Suprapubic skin (tissue), 4 donors: ENCODE measurements at regions not wholly inside any gene's neighbourhood (a gene's known extent, or its start where the extent isn't known, plus 50 kb on each side); places are given as distances from the start of the nearest gene placed in this dataset.

ENCODE experiments used
- DNase-seq, 2 donors: peaks; one replicate each; pipeline ENCODE4 v3.0.0-alpha.2; 2019; ENCODE audit warnings: low spot score in 2 of 2
- H3K27ac ChIP-seq: fragments of 200-600 bp; sonication (generic); one replicate; pipeline ENCODE4 v1.5.1; 2019
- H3K27me3 ChIP-seq: fragments of 200-600 bp; sonication (generic); one replicate; pipeline ENCODE4 v1.5.1; 2019
- H3K36me3 ChIP-seq: fragments of 200-600 bp; sonication (generic); one replicate; pipeline ENCODE4 v1.5.1; 2019
- H3K4me1 ChIP-seq: fragments of 200-600 bp; sonication (generic); one replicate; pipeline ENCODE4 v1.5.1; 2019
- H3K4me3 ChIP-seq: fragments of 200-600 bp; sonication (generic); one replicate; pipeline ENCODE4 v1.5.1; 2019; ENCODE audit warnings: mild to moderate bottlenecking
- H3K9me3 ChIP-seq: fragments of 200-600 bp; sonication (generic); one replicate; pipeline ENCODE4 v1.5.1; 2019
- CTCF ChIP-seq, 2 donors: fragments of 200-600 bp in 1 of 2; fragments of 450-650 bp in 1 of 2; sonication (generic) in 1 of 2; IDR thresholded peaks; one replicate each; pipeline ENCODE4 v1.5.1; 2016 to 2019; ENCODE audit warnings: antibody characterized with exemption in 2 of 2, mild to moderate bottlenecking in 1 of 2, moderate library complexity in 1 of 2
- EP300 ChIP-seq: sonication (generic); formaldehyde crosslinking; IDR thresholded peaks from one replicate; pipeline ENCODE4 v1.6.1; 2017; ENCODE audit warnings: antibody characterized with exemption
- POLR2A ChIP-seq, 2 donors: fragments of 450-650 bp; IDR thresholded peaks; one replicate each; pipeline ENCODE4 v1.6.1; 2017; ENCODE audit warnings: antibody characterized with exemption in 2 of 2, mild to moderate bottlenecking in 2 of 2, moderate library complexity in 2 of 2
- POLR2AphosphoS5 ChIP-seq, 3 donors: sonication (generic); formaldehyde crosslinking; IDR thresholded peaks; one replicate each; pipeline ENCODE4 v1.6.1; 2017; ENCODE audit warnings: antibody characterized with exemption in 3 of 3
- WGBS: methylation state at CpG from one replicate; pipeline ENCODE4 v1.1.5; 2018; 5-methylcytosine and 5-hydroxymethylcytosine counted together

- TF ChIP-seq POLR2A (IDR thresholded peaks at IDR 0.05) (no peak), CTCF (IDR thresholded peaks at IDR 0.05) (no peak), POLR2AphosphoS5 (IDR thresholded peaks at IDR 0.05) (no peak), EP300 (no peak)
- Histone ChIP-seq H3K4me1 (no peaks in the 10 kb centered on the region), H3K9me3 (no peaks in the 10 kb centered on the region), H3K36me3 (no peaks in the 10 kb centered on the region), H3K4me3 (no peak overlapping the region), H3K27me3 (no peaks in the 10 kb centered on the region), H3K27ac (no peak overlapping the region)
- DNase-seq: no peak
- 94% methylated on average over 2 of the region's 2 CpGs for WGBS
Observed at GRCh38 chr6:62530985-62531384, 245.0 kb upstream of the KHDRBS2 start.

GRCh38 chr6:62528894-62529526 is 243.0 kb upstream of the KHDRBS2 start:
- no peaks in the 10 kb centered on the region for H3K9me3 ChIP-seq
- no peak overlapping the region for H3K27ac ChIP-seq
- H3K27me3 ChIP-seq: no peaks in the 10 kb centered on the region
- no peaks in the 10 kb centered on the region for H3K36me3 ChIP-seq
- H3K4me1 ChIP-seq: no peaks in the 10 kb centered on the region
- H3K4me3 ChIP-seq: no peak overlapping the region
- no peak for DNase-seq
- no peak for TF ChIP-seq POLR2A (IDR thresholded peaks at IDR 0.05)
- TF ChIP-seq POLR2AphosphoS5 (IDR thresholded peaks at IDR 0.05): no peak
- TF ChIP-seq EP300: no peak
- TF ChIP-seq CTCF (IDR thresholded peaks at IDR 0.05): no peak
- 59% methylated on average over 3 of the region's 3 CpGs for WGBS

DNA sequence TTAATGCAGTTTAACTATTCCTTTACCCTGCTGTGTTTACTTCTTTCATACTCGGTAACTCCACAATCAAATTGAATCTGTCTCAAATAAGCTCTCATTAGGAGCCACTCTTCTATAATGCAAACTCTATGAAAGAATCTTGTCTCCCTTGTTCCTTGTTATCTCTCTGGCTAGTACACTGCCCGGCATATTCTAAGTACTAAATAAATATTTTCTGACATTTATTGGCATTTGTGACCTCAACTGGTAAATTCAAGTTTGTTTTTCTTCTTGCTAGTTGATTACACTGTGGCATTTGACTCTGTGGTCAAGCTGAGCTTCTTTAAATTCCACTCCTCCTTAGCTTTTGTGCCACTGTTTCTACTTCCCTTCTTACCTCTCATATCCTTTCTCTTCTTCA is 237.6 kb upstream of the KHDRBS2 start:
- TF ChIP-seq POLR2AphosphoS5 (IDR thresholded peaks at IDR 0.05) (no peak), EP300 (no peak), POLR2A (IDR thresholded peaks at IDR 0.05) (no peak), CTCF (IDR thresholded peaks at IDR 0.05) (no peak)
- Histone ChIP-seq H3K27me3 (no peaks in the 10 kb centered on the region), H3K27ac (no peak overlapping the region), H3K4me1 (no peaks in the 10 kb centered on the region), H3K36me3 (no peaks in the 10 kb centered on the region), H3K9me3 (peaks cover 2% of the 10 kb centered on the region), H3K4me3 (no peak overlapping the region)
- no peak for DNase-seq
- 70% methylated on average over 2 of the region's 2 CpGs for WGBS

DNA sequence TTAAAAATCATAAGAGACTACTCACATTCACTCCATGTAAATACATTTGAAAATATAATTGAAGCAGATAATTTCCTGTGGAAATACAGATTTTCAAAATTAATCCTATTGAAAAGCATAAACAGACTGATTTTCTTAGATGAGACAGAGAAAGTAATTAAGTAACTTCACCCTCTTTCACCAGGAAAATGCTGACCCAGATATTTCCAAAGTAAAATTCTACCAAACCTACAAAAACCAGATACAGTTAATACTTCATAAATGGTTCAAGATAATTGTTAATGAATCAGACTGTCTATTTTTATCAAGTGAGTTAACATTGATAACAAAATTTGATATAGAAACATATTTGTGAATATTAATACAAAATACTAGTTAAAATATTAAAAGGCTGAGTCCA is 233.5 kb upstream of the KHDRBS2 start:
- Histone ChIP-seq H3K9me3 (peaks cover 2% of the 10 kb centered on the region), H3K36me3 (no peaks in the 10 kb centered on the region), H3K27ac (no peak overlapping the region), H3K4me3 (no peak overlapping the region), H3K27me3 (no peaks in the 10 kb centered on the region), H3K4me1 (no peaks in the 10 kb centered on the region)
- TF ChIP-seq POLR2A (IDR thresholded peaks at IDR 0.05) (no peak), EP300 (no peak), CTCF (IDR thresholded peaks at IDR 0.05) (no peak), POLR2AphosphoS5 (IDR thresholded peaks at IDR 0.05) (no peak)
- no peak for DNase-seq

DNA sequence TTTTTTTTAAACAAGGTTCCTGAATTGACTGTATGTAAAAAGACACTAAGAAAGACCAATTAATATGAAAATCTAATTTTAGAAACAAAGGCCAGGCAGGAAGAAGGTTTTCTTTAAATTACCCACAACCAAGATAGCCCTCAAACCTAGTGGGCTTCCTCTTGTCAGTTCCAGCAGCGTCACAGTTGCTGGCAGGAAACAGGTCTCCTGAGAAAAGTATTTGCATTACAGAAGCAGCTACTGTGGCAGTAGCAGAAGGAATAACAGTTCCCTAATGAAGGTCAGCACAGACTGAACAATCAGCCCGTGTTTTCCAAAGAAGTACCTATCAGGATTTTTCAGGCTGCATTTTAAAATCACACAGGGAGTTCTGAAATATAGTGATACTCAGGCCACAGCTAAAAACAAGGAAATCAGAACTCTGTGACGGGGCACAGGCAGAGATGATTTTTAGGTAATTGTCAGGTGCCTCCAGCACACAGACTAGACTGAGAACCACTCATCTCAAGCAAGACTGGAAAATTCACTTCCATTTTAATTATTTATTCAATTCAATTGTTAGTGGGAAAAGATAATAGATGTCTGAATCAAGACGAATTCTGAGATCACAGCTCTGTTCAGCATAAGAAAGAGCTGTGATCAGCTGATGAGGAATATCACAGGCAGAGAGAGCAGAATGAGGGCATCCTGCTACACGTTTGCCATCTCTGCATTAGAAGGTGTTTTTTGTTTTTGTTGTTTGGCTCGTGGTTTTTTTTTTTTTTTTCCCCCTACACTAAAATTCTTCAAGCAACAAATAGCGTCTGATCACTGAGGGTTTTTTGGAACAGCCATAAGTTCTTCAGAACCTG is 230.5 kb upstream of the KHDRBS2 start:
- peaks cover 2% of the 10 kb centered on the region for H3K9me3 ChIP-seq
- no peaks in the 10 kb centered on the region for H3K36me3 ChIP-seq
- H3K4me3 ChIP-seq: no peak overlapping the region
- TF ChIP-seq POLR2A (IDR thresholded peaks at IDR 0.05) (no peak), CTCF (IDR thresholded peaks at IDR 0.05) (no peak), EP300 (no peak), POLR2AphosphoS5 (IDR thresholded peaks at IDR 0.05) (no peak)
- no peak overlapping the region for H3K27ac ChIP-seq
- H3K27me3 ChIP-seq: no peaks in the 10 kb centered on the region
- H3K4me1 ChIP-seq: no peaks in the 10 kb centered on the region
- no peak for DNase-seq
- 35% methylated on average over 7 of the region's 7 CpGs for WGBS
